Liver (tissue), 3 donors: ENCODE measurements at regions not wholly inside any gene's neighbourhood (a gene's known extent, or its start where the extent isn't known, plus 50 kb on each side); places are given as distances from the start of the nearest gene placed in this dataset.

Experiments used
- GABPA ChIP-seq, 2 donors: IDR thresholded peaks in 1 of 2; conservative IDR thresholded peaks in 1 of 2; 2 replicates each; pipeline ENCODE4 v1.6.1; 2016; ENCODE audit warnings: antibody characterized with exemption in 2 of 2, mild to moderate bottlenecking in 1 of 2, moderate library complexity in 1 of 2
- RXRA ChIP-seq, 2 donors: IDR thresholded peaks; 2 replicates each; pipeline ENCODE4 v1.6.1; 2017 to 2018; ENCODE audit warnings: antibody characterized with exemption in 2 of 2, mild to moderate bottlenecking in 1 of 2
- TF ChIP-seq, protein P1 (sequence below): fragments of 150-350 bp; IDR thresholded peaks from 2 replicates; pipeline ENCODE4 v1.5.1; 2017; ENCODE audit warnings: improper control_type of control experiment, low read depth, low read length; ENCODE audit not compliant: missing input control
- TF ChIP-seq, protein P2 (sequence below): IDR thresholded peaks from 2 replicates; pipeline ENCODE4 v1.6.1; 2016; ENCODE audit warnings: antibody characterized with exemption
- TF ChIP-seq, protein P3 (sequence below): IDR thresholded peaks from 2 replicates; pipeline ENCODE4 v1.6.1; 2016; ENCODE audit warnings: antibody characterized with exemption, mild to moderate bottlenecking
- donor health status: healthy.
- donor health status: healthy.

DNA sequence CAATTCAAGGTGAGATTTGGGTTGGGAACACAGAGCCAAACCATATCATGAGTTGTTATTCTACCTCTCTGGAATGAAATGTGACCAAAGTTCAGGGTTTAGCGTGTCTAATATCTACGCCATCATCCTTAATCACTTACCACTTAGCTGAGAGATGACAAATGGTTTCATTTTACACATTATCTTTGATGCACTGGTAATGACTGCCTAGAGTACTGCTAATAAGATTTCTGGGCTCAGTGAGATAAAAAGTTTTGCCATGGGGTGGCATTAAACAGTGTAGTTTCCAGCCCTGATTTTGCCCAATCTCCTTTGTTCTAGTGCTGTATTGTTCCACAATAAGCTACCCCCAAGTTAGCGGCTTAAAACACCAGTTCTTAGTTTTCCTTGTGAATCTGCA is 367.2 kb downstream of the MLLT3 start:
- TF ChIP-seq, protein P1, sequence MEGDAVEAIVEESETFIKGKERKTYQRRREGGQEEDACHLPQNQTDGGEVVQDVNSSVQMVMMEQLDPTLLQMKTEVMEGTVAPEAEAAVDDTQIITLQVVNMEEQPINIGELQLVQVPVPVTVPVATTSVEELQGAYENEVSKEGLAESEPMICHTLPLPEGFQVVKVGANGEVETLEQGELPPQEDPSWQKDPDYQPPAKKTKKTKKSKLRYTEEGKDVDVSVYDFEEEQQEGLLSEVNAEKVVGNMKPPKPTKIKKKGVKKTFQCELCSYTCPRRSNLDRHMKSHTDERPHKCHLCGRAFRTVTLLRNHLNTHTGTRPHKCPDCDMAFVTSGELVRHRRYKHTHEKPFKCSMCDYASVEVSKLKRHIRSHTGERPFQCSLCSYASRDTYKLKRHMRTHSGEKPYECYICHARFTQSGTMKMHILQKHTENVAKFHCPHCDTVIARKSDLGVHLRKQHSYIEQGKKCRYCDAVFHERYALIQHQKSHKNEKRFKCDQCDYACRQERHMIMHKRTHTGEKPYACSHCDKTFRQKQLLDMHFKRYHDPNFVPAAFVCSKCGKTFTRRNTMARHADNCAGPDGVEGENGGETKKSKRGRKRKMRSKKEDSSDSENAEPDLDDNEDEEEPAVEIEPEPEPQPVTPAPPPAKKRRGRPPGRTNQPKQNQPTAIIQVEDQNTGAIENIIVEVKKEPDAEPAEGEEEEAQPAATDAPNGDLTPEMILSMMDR = no peak
- TF ChIP-seq GABPA (IDR thresholded peaks at IDR 0.05 in 1 of 2, conservative IDR thresholded peaks at IDR 0.05 in 1 of 2) = no peak
- TF ChIP-seq, protein P2, sequence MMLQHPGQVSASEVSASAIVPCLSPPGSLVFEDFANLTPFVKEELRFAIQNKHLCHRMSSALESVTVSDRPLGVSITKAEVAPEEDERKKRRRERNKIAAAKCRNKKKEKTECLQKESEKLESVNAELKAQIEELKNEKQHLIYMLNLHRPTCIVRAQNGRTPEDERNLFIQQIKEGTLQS = no peak
- TF ChIP-seq, protein P3, sequence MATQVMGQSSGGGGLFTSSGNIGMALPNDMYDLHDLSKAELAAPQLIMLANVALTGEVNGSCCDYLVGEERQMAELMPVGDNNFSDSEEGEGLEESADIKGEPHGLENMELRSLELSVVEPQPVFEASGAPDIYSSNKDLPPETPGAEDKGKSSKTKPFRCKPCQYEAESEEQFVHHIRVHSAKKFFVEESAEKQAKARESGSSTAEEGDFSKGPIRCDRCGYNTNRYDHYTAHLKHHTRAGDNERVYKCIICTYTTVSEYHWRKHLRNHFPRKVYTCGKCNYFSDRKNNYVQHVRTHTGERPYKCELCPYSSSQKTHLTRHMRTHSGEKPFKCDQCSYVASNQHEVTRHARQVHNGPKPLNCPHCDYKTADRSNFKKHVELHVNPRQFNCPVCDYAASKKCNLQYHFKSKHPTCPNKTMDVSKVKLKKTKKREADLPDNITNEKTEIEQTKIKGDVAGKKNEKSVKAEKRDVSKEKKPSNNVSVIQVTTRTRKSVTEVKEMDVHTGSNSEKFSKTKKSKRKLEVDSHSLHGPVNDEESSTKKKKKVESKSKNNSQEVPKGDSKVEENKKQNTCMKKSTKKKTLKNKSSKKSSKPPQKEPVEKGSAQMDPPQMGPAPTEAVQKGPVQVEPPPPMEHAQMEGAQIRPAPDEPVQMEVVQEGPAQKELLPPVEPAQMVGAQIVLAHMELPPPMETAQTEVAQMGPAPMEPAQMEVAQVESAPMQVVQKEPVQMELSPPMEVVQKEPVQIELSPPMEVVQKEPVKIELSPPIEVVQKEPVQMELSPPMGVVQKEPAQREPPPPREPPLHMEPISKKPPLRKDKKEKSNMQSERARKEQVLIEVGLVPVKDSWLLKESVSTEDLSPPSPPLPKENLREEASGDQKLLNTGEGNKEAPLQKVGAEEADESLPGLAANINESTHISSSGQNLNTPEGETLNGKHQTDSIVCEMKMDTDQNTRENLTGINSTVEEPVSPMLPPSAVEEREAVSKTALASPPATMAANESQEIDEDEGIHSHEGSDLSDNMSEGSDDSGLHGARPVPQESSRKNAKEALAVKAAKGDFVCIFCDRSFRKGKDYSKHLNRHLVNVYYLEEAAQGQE = no peak
- no peak for TF ChIP-seq RXRA (IDR thresholded peaks at IDR 0.05)
